Loucy (cell line): ENCODE measurements at regions not wholly inside any gene's neighbourhood (a gene's known extent, or its start where the extent isn't known, plus 50 kb on each side); places are given as distances from the start of the nearest gene placed in this dataset.

ENCODE experiments used
- H2AFZ ChIP-seq: fragments of 200-600 bp; sonication (generic); 2 replicates; pipeline ENCODE4 v1.6.0; 2016; ENCODE audit warnings: antibody characterized with exemption, mild to moderate bottlenecking, low read length, moderate library complexity
- H3F3A ChIP-seq: fragments of 200-600 bp; 2 replicates; pipeline ENCODE4 v1.6.0; 2016; ENCODE audit warnings: antibody characterized with exemption, low read depth, mild to moderate bottlenecking
- H3K27me3 ChIP-seq: fragments of 200-600 bp; sonication (generic); 2 replicates; pipeline ENCODE4 v1.6.1; 2014; ENCODE audit warnings: low read length, mild to moderate bottlenecking; ENCODE audit not compliant: insufficient read depth, poor library complexity, severe bottlenecking
- H3K36me3 ChIP-seq: fragments of 200-600 bp; sonication (generic); 2 replicates; pipeline ENCODE4 v1.6.1; 2016; ENCODE audit warnings: low read length; ENCODE audit not compliant: insufficient read depth
- H3K4me1 ChIP-seq: fragments of 200-600 bp; sonication (generic); 2 replicates; pipeline ENCODE4 v1.5.1; 2014; ENCODE audit warnings: low read length, mild to moderate bottlenecking; ENCODE audit not compliant: insufficient read depth, poor library complexity, severe bottlenecking
- H3K4me2 ChIP-seq: fragments of 200-600 bp; sonication (generic); 2 replicates; pipeline ENCODE4 v1.6.0; 2014; ENCODE audit warnings: antibody characterized with exemption, low read length, low read depth, mild to moderate bottlenecking; ENCODE audit not compliant: poor library complexity, severe bottlenecking
- H3K4me3 ChIP-seq: fragments of 200-600 bp; sonication (generic); 2 replicates; pipeline ENCODE4 v1.5.1; 2014; ENCODE audit warnings: low read length, mild to moderate bottlenecking, mixed read lengths; ENCODE audit not compliant: poor library complexity, severe bottlenecking
- H3K79me2 ChIP-seq: fragments of 200-600 bp; sonication (generic); 2 replicates; pipeline ENCODE4 v1.6.1; 2014; ENCODE audit warnings: low read length; ENCODE audit not compliant: insufficient read depth
- H3K9ac ChIP-seq: fragments of 200-600 bp; sonication (generic); 2 replicates; pipeline ENCODE4 v1.6.0; 2014; ENCODE audit warnings: mild to moderate bottlenecking, low read depth, low read length, moderate library complexity; ENCODE audit not compliant: poor library complexity, severe bottlenecking
- H3K9me2 ChIP-seq: fragments of 200-600 bp; sonication (generic); replicated peaks from 2 replicates; pipeline ENCODE4 v1.6.1; 2016; ENCODE audit warnings: low read depth, low read length, mixed read lengths
- H3K9me3 ChIP-seq: fragments of 200-600 bp; sonication (generic); 2 replicates; pipeline ENCODE4 v1.6.1; 2014; ENCODE audit warnings: mild to moderate bottlenecking, antibody characterized with exemption, low read length, low read depth; ENCODE audit not compliant: insufficient read depth
- H4K20me1 ChIP-seq: fragments of 200-600 bp; sonication (generic); 2 replicates; pipeline ENCODE4 v1.6.0; 2014; ENCODE audit warnings: antibody characterized with exemption, low read length, mild to moderate bottlenecking; ENCODE audit not compliant: insufficient read depth, poor library complexity, severe bottlenecking
- CTCF ChIP-seq: fragments of 200-600 bp; sonication (generic); conservative IDR thresholded peaks from 2 replicates; pipeline ENCODE4 v1.5.1; 2014; ENCODE audit warnings: mild to moderate bottlenecking, antibody characterized with exemption, low read length
- EZH2phosphoT487 ChIP-seq: fragments of 200-600 bp; IDR thresholded peaks from 2 replicates; pipeline ENCODE4 v1.6.1; 2018; ENCODE audit warnings: antibody characterized with exemption, mild to moderate bottlenecking, moderate library complexity, borderline replicate concordance

GRCh38 chr10:62727934-62728333 is 76.6 kb upstream of the ADO start:
- Histone ChIP-seq H3K36me3 (no peaks in the 10 kb centered on the region), H3K4me3 (no peak overlapping the region), H3K79me2 (no peaks in the 10 kb centered on the region), H3K9me2 (no peaks in the 10 kb centered on the region), H2AFZ (no peak overlapping the region), H3K9ac (no peak overlapping the region), H3F3A (no peaks in the 10 kb centered on the region), H3K27me3 (no peaks in the 10 kb centered on the region), H3K4me2 (no peak overlapping the region), H3K9me3 (no peaks in the 10 kb centered on the region), H4K20me1 (no peaks in the 10 kb centered on the region), H3K4me1 (peaks cover 3% of the 10 kb centered on the region)
- no peak for TF ChIP-seq CTCF
- TF ChIP-seq EZH2phosphoT487 = no peak

- Histone ChIP-seq H3K9me2 (no peaks in the 10 kb centered on the region), H3K36me3 (no peaks in the 10 kb centered on the region), H3K4me3 (no peak overlapping the region), H3K4me2 (no peak overlapping the region), H4K20me1 (no peaks in the 10 kb centered on the region), H3K79me2 (no peaks in the 10 kb centered on the region), H3K27me3 (no peaks in the 10 kb centered on the region), H3K9ac (no peak overlapping the region), H3F3A (no peaks in the 10 kb centered on the region), H2AFZ (no peak overlapping the region), H3K9me3 (no peaks in the 10 kb centered on the region), H3K4me1 (peaks cover 8% of the 10 kb centered on the region)
- no peak for TF ChIP-seq CTCF
- TF ChIP-seq EZH2phosphoT487 = no peak
These were observed 76.0 kb upstream of the ADO start for GRCh38 chr10:62728479-62728878.

GRCh38 chr10:62732841-62733653 is 71.5 kb upstream of the ADO start:
- Histone ChIP-seq H3K4me1 (peaks cover 8% of the 10 kb centered on the region), H3K9me3 (no peaks in the 10 kb centered on the region), H3F3A (no peaks in the 10 kb centered on the region), H3K9ac (no peak overlapping the region), H3K9me2 (no peaks in the 10 kb centered on the region), H3K4me2 (peak overlapping the region; percentile 30), H2AFZ (no peak overlapping the region), H3K36me3 (no peaks in the 10 kb centered on the region), H3K79me2 (no peaks in the 10 kb centered on the region), H3K27me3 (no peaks in the 10 kb centered on the region), H3K4me3 (no peak overlapping the region), H4K20me1 (no peaks in the 10 kb centered on the region)
- TF ChIP-seq CTCF (no peak), EZH2phosphoT487 (no peak)
